KMS-11 (cell line): ENCODE measurements at regions not wholly inside any gene's neighbourhood (a gene's known extent, or its start where the extent isn't known, plus 50 kb on each side); places are given as distances from the start of the nearest gene placed in this dataset.

ENCODE experiments used
- H2AFZ ChIP-seq: fragments of 200-600 bp; sonication (generic); 2 replicates; pipeline ENCODE4 v1.6.1; 2016; ENCODE audit warnings: antibody characterized with exemption, mixed run types, low read depth
- H3K27ac ChIP-seq: fragments of 200-600 bp; sonication (generic); 2 replicates; pipeline ENCODE4 v1.6.1; 2016; ENCODE audit warnings: mild to moderate bottlenecking, mixed run types
- H3K27me3 ChIP-seq: fragments of 200-600 bp; sonication (generic); 2 replicates; pipeline ENCODE4 v1.6.1; 2017; ENCODE audit warnings: mild to moderate bottlenecking, low read depth, mixed run types, moderate library complexity; ENCODE audit not compliant: insufficient read depth
- H3K36me3 ChIP-seq: fragments of 200-600 bp; sonication (generic); 2 replicates; pipeline ENCODE4 v1.6.1; 2017; ENCODE audit warnings: mild to moderate bottlenecking, mixed run types; ENCODE audit not compliant: insufficient read depth
- H3K4me1 ChIP-seq: fragments of 200-600 bp; sonication (generic); 2 replicates; pipeline ENCODE4 v1.6.1; 2016; ENCODE audit warnings: mild to moderate bottlenecking, low read depth, mixed run types; ENCODE audit not compliant: poor library complexity, severe bottlenecking
- H3K4me2 ChIP-seq: fragments of 200-600 bp; sonication (generic); 2 replicates; pipeline ENCODE4 v1.7.0; 2016; ENCODE audit warnings: mild to moderate bottlenecking, mixed run types
- H3K4me3 ChIP-seq: fragments of 200-600 bp; sonication (generic); IDR thresholded peaks from 2 replicates; pipeline ENCODE4 v1.6.1; 2017; ENCODE audit warnings: low read depth, low read length, mixed read lengths; ENCODE audit not compliant: insufficient read depth
- H3K79me2 ChIP-seq: fragments of 200-600 bp; sonication (generic); 2 replicates; pipeline ENCODE4 v1.6.1; 2016; ENCODE audit warnings: low read depth, mixed run types; ENCODE audit not compliant: insufficient read depth
- H3K9ac ChIP-seq: fragments of 200-600 bp; sonication (generic); 2 replicates; pipeline ENCODE4 v1.6.1; 2016; ENCODE audit warnings: mild to moderate bottlenecking, mixed run types
- H4K20me1 ChIP-seq: fragments of 200-600 bp; sonication (generic); 2 replicates; pipeline ENCODE4 v1.6.1; 2016; ENCODE audit warnings: mild to moderate bottlenecking, mixed run types; ENCODE audit not compliant: insufficient read depth
- CTCF ChIP-seq: fragments of 200-600 bp; sonication (generic); conservative IDR thresholded peaks from 2 replicates; pipeline ENCODE4 v1.6.1; 2017; ENCODE audit warnings: low read depth, mild to moderate bottlenecking, antibody characterized with exemption, low read length, moderate library complexity, mixed read lengths

GRCh38 chr10:3714967-3715366 is 70.0 kb downstream of the KLF6 start:
- H3K9ac ChIP-seq: no peak overlapping the region
- no peaks in the 10 kb centered on the region for H3K27me3 ChIP-seq
- H3K4me2 ChIP-seq: no peak overlapping the region
- no peak overlapping the region for H3K4me3 ChIP-seq
- no peaks in the 10 kb centered on the region for H3K36me3 ChIP-seq
- TF ChIP-seq CTCF: no peak
- H3K79me2 ChIP-seq: no peaks in the 10 kb centered on the region
- H3K27ac ChIP-seq: no peak overlapping the region
- H4K20me1 ChIP-seq: no peaks in the 10 kb centered on the region
- no peak overlapping the region for H2AFZ ChIP-seq
- no peaks in the 10 kb centered on the region for H3K4me1 ChIP-seq

GRCh38 chr10:3714531-3714930 is 70.5 kb downstream of the KLF6 start:
- H3K4me2 ChIP-seq: no peak overlapping the region
- no peaks in the 10 kb centered on the region for H3K36me3 ChIP-seq
- H4K20me1 ChIP-seq: no peaks in the 10 kb centered on the region
- no peaks in the 10 kb centered on the region for H3K79me2 ChIP-seq
- no peaks in the 10 kb centered on the region for H3K4me1 ChIP-seq
- H3K27me3 ChIP-seq: no peaks in the 10 kb centered on the region
- no peak overlapping the region for H2AFZ ChIP-seq
- H3K9ac ChIP-seq: no peak overlapping the region
- H3K27ac ChIP-seq: no peak overlapping the region
- TF ChIP-seq CTCF: no peak
- H3K4me3 ChIP-seq: no peak overlapping the region

- H2AFZ ChIP-seq: no peak overlapping the region
- H3K27me3 ChIP-seq: no peaks in the 10 kb centered on the region
- no peaks in the 10 kb centered on the region for H4K20me1 ChIP-seq
- H3K4me3 ChIP-seq: no peak overlapping the region
- no peak overlapping the region for H3K4me2 ChIP-seq
- no peaks in the 10 kb centered on the region for H3K79me2 ChIP-seq
- H3K36me3 ChIP-seq: no peaks in the 10 kb centered on the region
- H3K27ac ChIP-seq: no peak overlapping the region
- no peak for TF ChIP-seq CTCF
- no peaks in the 10 kb centered on the region for H3K4me1 ChIP-seq
- no peak overlapping the region for H3K9ac ChIP-seq
These were observed 72.3 kb downstream of the KLF6 start for GRCh38 chr10:3712707-3713106.

GRCh38 chr10:3711918-3712317 is 73.1 kb downstream of the KLF6 start:
- Histone ChIP-seq H3K9ac (no peak overlapping the region), H3K79me2 (no peaks in the 10 kb centered on the region), H4K20me1 (no peaks in the 10 kb centered on the region), H3K27ac (no peak overlapping the region), H3K4me3 (no peak overlapping the region), H2AFZ (no peak overlapping the region), H3K4me1 (no peaks in the 10 kb centered on the region), H3K27me3 (no peaks in the 10 kb centered on the region), H3K36me3 (no peaks in the 10 kb centered on the region), H3K4me2 (no peak overlapping the region)
- TF ChIP-seq CTCF: no peak

GRCh38 chr10:3710764-3711163 is 74.2 kb downstream of the KLF6 start:
- Histone ChIP-seq H3K4me2 (no peak overlapping the region), H3K27ac (no peak overlapping the region), H3K27me3 (no peaks in the 10 kb centered on the region), H2AFZ (no peak overlapping the region), H3K9ac (no peak overlapping the region), H3K4me1 (no peaks in the 10 kb centered on the region), H3K4me3 (no peak overlapping the region), H3K36me3 (no peaks in the 10 kb centered on the region), H4K20me1 (no peaks in the 10 kb centered on the region), H3K79me2 (no peaks in the 10 kb centered on the region)
- no peak for TF ChIP-seq CTCF
